Hepatocyte (in vitro differentiated cells): ENCODE measurements at regions not wholly inside any gene's neighbourhood (a gene's known extent, or its start where the extent isn't known, plus 50 kb on each side); places are given as distances from the start of the nearest gene placed in this dataset.

Source experiments
- DNase-seq: peaks from one replicate; pipeline ENCODE4 v3.0.0-alpha.2; 2016; ENCODE audit warnings: low spot score
- H2AFZ ChIP-seq: fragments of 200-600 bp; sonication (generic); 2 replicates; pipeline ENCODE4 v1.6.0; 2016; ENCODE audit warnings: antibody characterized with exemption, mild to moderate bottlenecking
- H3K27ac ChIP-seq: fragments of 200-600 bp; sonication (generic); 2 replicates; pipeline ENCODE4 v1.5.1; 2016; ENCODE audit warnings: mild to moderate bottlenecking
- H3K27me3 ChIP-seq: fragments of 200-600 bp; sonication (generic); 2 replicates; pipeline ENCODE4 v1.6.1; 2016
- H3K36me3 ChIP-seq: fragments of 200-600 bp; sonication (generic); replicated peaks from 2 replicates; pipeline ENCODE4 v1.5.1; 2016; ENCODE audit warnings: low read depth; ENCODE audit not compliant: insufficient read depth
- H3K4me1 ChIP-seq: fragments of 200-600 bp; sonication (generic); 2 replicates; pipeline ENCODE4 v1.5.1; 2016; ENCODE audit warnings: mild to moderate bottlenecking, moderate library complexity; ENCODE audit not compliant: insufficient read depth
- H3K4me2 ChIP-seq: fragments of 200-600 bp; sonication (generic); 2 replicates; pipeline ENCODE4 v1.6.0; 2016
- H3K4me3 ChIP-seq: fragments of 200-600 bp; sonication (generic); 2 replicates; pipeline ENCODE4 v1.5.1; 2016; ENCODE audit warnings: mild to moderate bottlenecking
- H3K79me2 ChIP-seq: fragments of 200-600 bp; sonication (generic); 2 replicates; pipeline ENCODE4 v1.6.0; 2017; ENCODE audit warnings: mild to moderate bottlenecking
- H3K9me2 ChIP-seq: fragments of 200-600 bp; sonication (generic); replicated peaks from 2 replicates; pipeline ENCODE4 v1.6.0; 2017; ENCODE audit warnings: mild to moderate bottlenecking; ENCODE audit not compliant: insufficient read depth
- H3K9me3 ChIP-seq: fragments of 200-600 bp; sonication (generic); 2 replicates; pipeline ENCODE4 v1.5.1; 2016; ENCODE audit warnings: low read depth, mild to moderate bottlenecking
- H4K20me1 ChIP-seq: fragments of 200-600 bp; sonication (generic); 2 replicates; pipeline ENCODE4 v1.6.0; 2016; ENCODE audit warnings: mild to moderate bottlenecking; ENCODE audit not compliant: insufficient read depth, poor library complexity, severe bottlenecking
- EZH2 ChIP-seq: fragments of 200-600 bp; sonication (generic); IDR thresholded peaks from 2 replicates; pipeline ENCODE4 v1.6.1; 2016; ENCODE audit warnings: antibody characterized with exemption, mild to moderate bottlenecking, borderline replicate concordance
- EZH2phosphoT487 ChIP-seq: fragments of 200-600 bp; sonication (generic); IDR thresholded peaks from one replicate; pipeline ENCODE4 v1.6.1; 2018; ENCODE audit warnings: antibody characterized with exemption, mild to moderate bottlenecking, low read depth, moderate library complexity; ENCODE audit not compliant: unreplicated experiment, severe bottlenecking
- WGBS: methylation state at CpG from one replicate; pipeline ENCODE4 v1.1.6; 2016; ENCODE audit warnings: low lambda C conversion rate; ENCODE audit errors: missing lambda C conversion rate; 5-methylcytosine and 5-hydroxymethylcytosine counted together
- TF ChIP-seq, protein P1 (sequence below): fragments of 200-600 bp; sonication (generic); IDR thresholded peaks from 2 replicates; pipeline ENCODE4 v1.5.1; 2016; ENCODE audit warnings: antibody characterized with exemption, mild to moderate bottlenecking; ENCODE audit not compliant: poor library complexity

DNA sequence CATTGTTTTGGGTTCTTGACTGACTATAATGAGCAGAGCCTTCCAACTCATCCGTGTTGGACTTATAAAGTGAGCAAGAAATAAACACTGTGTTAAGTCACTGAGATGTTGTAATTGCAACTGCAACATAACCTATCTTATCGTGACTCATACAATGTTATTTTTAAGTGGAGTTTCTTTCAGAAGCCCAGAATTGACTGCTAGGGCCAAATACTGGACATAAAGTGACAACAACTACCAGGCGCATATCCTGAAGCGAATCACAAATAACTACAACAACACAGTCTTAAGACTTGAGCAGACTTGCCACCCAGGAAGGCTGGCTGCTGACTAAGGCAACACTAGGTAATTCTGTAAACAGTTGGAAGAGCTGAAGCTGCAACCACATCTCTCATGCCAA, 326.6 kb downstream of the COL12A1 start:
- TF ChIP-seq EZH2 (no peak), EZH2phosphoT487 (no peak)
- TF ChIP-seq, protein P1, sequence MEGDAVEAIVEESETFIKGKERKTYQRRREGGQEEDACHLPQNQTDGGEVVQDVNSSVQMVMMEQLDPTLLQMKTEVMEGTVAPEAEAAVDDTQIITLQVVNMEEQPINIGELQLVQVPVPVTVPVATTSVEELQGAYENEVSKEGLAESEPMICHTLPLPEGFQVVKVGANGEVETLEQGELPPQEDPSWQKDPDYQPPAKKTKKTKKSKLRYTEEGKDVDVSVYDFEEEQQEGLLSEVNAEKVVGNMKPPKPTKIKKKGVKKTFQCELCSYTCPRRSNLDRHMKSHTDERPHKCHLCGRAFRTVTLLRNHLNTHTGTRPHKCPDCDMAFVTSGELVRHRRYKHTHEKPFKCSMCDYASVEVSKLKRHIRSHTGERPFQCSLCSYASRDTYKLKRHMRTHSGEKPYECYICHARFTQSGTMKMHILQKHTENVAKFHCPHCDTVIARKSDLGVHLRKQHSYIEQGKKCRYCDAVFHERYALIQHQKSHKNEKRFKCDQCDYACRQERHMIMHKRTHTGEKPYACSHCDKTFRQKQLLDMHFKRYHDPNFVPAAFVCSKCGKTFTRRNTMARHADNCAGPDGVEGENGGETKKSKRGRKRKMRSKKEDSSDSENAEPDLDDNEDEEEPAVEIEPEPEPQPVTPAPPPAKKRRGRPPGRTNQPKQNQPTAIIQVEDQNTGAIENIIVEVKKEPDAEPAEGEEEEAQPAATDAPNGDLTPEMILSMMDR, result no peak
- no peak overlapping the region for H2AFZ ChIP-seq
- no peaks in the 10 kb centered on the region for H3K36me3 ChIP-seq
- no peaks in the 10 kb centered on the region for H3K79me2 ChIP-seq
- H3K4me3 ChIP-seq, result no peak overlapping the region
- H3K9me3 ChIP-seq, result no peaks in the 10 kb centered on the region
- H3K4me1 ChIP-seq, result no peaks in the 10 kb centered on the region
- H3K27ac ChIP-seq, result no peak overlapping the region
- WGBS, result 84% methylated on average over 4 of the region's 4 CpGs
- no peaks in the 10 kb centered on the region for H3K27me3 ChIP-seq
- no peaks in the 10 kb centered on the region for H4K20me1 ChIP-seq
- no peak overlapping the region for H3K4me2 ChIP-seq
- no peak for DNase-seq
- no peaks in the 10 kb centered on the region for H3K9me2 ChIP-seq

DNA sequence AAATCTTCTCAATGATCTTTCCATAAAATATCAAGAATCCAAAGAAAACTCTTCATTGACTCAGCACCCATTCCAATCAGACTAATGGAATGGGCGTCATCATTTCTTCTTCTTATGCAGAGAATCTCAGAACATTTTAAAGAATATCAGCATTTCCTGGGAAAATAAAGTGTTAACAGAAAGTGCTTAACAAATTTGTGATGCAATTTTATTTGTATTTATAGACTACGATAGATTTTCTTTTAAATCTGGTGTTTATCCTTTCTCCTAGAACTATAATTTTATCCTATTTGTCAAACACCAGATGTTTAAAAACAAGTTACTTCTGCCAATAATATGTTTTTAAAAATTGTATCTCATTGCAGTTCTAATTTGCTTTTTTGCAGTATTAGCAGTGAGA, 330.7 kb downstream of the COL12A1 start:
- Histone ChIP-seq H4K20me1 (no peaks in the 10 kb centered on the region), H3K4me3 (no peak overlapping the region), H3K4me2 (no peak overlapping the region), H3K36me3 (no peaks in the 10 kb centered on the region), H3K27ac (no peak overlapping the region), H3K9me3 (no peaks in the 10 kb centered on the region), H3K79me2 (no peaks in the 10 kb centered on the region), H3K9me2 (no peaks in the 10 kb centered on the region), H3K27me3 (no peaks in the 10 kb centered on the region), H2AFZ (no peak overlapping the region), H3K4me1 (no peaks in the 10 kb centered on the region)
- 92% methylated on average over 2 of the region's 2 CpGs for WGBS
- DNase-seq, result no peak
- TF ChIP-seq EZH2 (no peak), EZH2phosphoT487 (no peak)
- TF ChIP-seq, protein P1, result no peak

DNA sequence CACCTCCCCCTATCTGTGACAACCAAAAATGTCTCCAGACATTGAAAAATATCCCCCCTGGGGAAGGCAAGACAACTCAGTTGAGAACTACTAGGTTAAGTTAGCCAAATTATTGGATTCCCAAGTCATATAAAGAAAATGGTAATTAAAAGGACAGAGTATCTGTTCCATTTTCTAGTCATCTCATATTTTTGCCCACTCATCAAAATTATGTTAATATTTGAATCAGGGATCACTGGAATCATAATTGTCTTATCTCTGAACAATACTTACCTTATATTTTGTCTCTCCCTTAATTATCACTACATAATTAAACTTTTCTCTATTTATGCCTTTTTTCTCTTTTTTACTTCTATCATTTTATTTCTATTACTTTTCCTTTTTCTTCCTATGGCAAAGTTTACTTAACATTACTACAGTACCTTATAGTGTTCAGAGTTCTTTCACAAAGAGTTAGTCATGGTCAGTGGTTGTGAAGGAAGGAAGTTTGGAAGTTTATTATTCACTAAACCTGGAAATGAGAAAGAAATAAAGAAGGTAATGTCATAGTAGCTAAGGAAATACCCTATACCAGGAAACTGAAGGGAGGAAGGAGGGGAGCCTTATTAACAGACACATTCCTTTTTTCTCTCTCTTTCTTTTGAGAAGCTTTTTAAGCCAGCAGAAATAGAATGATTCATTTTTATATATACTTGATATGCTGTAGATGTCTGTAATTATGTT, 332.9 kb downstream of the COL12A1 start:
- TF ChIP-seq EZH2 (no peak), EZH2phosphoT487 (no peak)
- TF ChIP-seq, protein P1, result no peak
- Histone ChIP-seq H2AFZ (no peak overlapping the region), H3K79me2 (no peaks in the 10 kb centered on the region)

DNA sequence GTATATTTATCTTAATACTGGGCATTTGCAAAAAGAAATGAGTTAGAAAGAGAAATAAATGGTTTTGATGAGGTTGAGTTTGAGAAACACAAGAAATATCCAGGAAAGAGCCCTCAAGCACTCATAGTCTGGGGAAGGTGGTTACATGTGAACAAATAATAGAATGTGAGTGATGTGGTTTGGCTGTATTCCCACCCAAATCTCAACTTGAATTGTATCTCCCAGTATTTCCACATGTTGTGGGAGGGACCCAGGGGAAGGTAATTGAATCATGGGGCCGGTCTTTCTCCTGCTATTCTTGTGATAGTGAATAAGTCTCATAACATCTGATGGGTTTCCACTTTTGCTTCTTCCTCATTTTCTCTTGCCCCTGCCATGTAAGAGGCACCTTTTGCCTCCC, 334.1 kb downstream of the COL12A1 start:
- H3K4me2 ChIP-seq, result no peak overlapping the region
- 92% methylated on average over 1 of the region's 1 CpG for WGBS
- no peaks in the 10 kb centered on the region for H3K9me2 ChIP-seq
- H3K9me3 ChIP-seq, result no peaks in the 10 kb centered on the region
- H3K79me2 ChIP-seq, result no peaks in the 10 kb centered on the region
- no peak for TF ChIP-seq EZH2
- no peak overlapping the region for H2AFZ ChIP-seq
- no peaks in the 10 kb centered on the region for H4K20me1 ChIP-seq
- no peaks in the 10 kb centered on the region for H3K4me1 ChIP-seq
- H3K36me3 ChIP-seq, result no peaks in the 10 kb centered on the region
- no peak for DNase-seq
- H3K4me3 ChIP-seq, result no peak overlapping the region
- H3K27ac ChIP-seq, result no peak overlapping the region
- H3K27me3 ChIP-seq, result no peaks in the 10 kb centered on the region

More for the DNA sequence above, 332.9 kb downstream of the COL12A1 start:
- Histone ChIP-seq H3K9me2 (no peaks in the 10 kb centered on the region), H3K27ac (no peak overlapping the region), H3K4me1 (no peaks in the 10 kb centered on the region), H3K9me3 (no peaks in the 10 kb centered on the region), H3K36me3 (no peaks in the 10 kb centered on the region), H4K20me1 (no peaks in the 10 kb centered on the region), H3K27me3 (no peaks in the 10 kb centered on the region), H3K4me3 (no peak overlapping the region), H3K4me2 (no peak overlapping the region)
- DNase-seq, result no peak
